Mesendoderm (in vitro differentiated cells): ENCODE measurements at regions not wholly inside any gene's neighbourhood (a gene's known extent, or its start where the extent isn't known, plus 50 kb on each side); places are given as distances from the start of the nearest gene placed in this dataset.

Experiments
- DNase-seq: peaks from one replicate; pipeline ENCODE4 v3.0.0; 2013
- H2AK5ac ChIP-seq: 2 replicates; pipeline ENCODE4 v1.6.1; 2013; ENCODE audit warnings: low read length, inconsistent platforms
- H2BK120ac ChIP-seq: 2 replicates; pipeline ENCODE4 v1.6.1; 2013; ENCODE audit warnings: low read depth, mild to moderate bottlenecking, low read length, moderate library complexity, mixed read lengths
- H2BK15ac ChIP-seq: replicated peaks from 2 replicates; pipeline ENCODE4 v1.6.1; 2013; ENCODE audit warnings: low read depth, mild to moderate bottlenecking, moderate library complexity
- H2BK5ac ChIP-seq: 2 replicates; pipeline ENCODE4 v1.6.1; 2013; ENCODE audit warnings: low read length, inconsistent platforms
- H3K18ac ChIP-seq: 2 replicates; pipeline ENCODE4 v1.6.1; 2013; ENCODE audit warnings: mild to moderate bottlenecking, low read length, mixed read lengths
- H3K23ac ChIP-seq: one replicate; pipeline ENCODE4 v1.6.1; 2013; ENCODE audit warnings: low read length
- H3K27ac ChIP-seq: 2 replicates; pipeline ENCODE4 v1.5.1; 2013; ENCODE audit warnings: low read depth, mild to moderate bottlenecking, inconsistent platforms, low read length, moderate library complexity
- H3K27me3 ChIP-seq: 2 replicates; pipeline ENCODE4 v1.6.1; 2013; ENCODE audit warnings: low read length, control low read depth, mild to moderate bottlenecking, inconsistent platforms; ENCODE audit not compliant: insufficient read depth, poor library complexity
- H3K36me3 ChIP-seq: 2 replicates; pipeline ENCODE4 v1.6.1; 2013; ENCODE audit warnings: low read length, inconsistent platforms; ENCODE audit not compliant: control insufficient read depth, insufficient read depth
- H3K4ac ChIP-seq: one replicate; pipeline ENCODE4 v1.6.1; 2013; ENCODE audit warnings: low read depth, mild to moderate bottlenecking, low read length, moderate library complexity
- H3K4me1 ChIP-seq: 2 replicates; pipeline ENCODE4 v1.6.1; 2013; ENCODE audit warnings: low read depth, low read length, inconsistent platforms; ENCODE audit not compliant: control insufficient read depth
- H3K4me2 ChIP-seq: 2 replicates; pipeline ENCODE4 v1.6.1; 2013; ENCODE audit warnings: low read length
- H3K4me3 ChIP-seq: 2 replicates; pipeline ENCODE4 v1.5.1; 2013; ENCODE audit warnings: mild to moderate bottlenecking, low read length
- H3K56ac ChIP-seq: one replicate; pipeline ENCODE4 v1.6.1; 2013; ENCODE audit warnings: low read length
- H3K79me1 ChIP-seq: 2 replicates; pipeline ENCODE4 v1.6.1; 2013; ENCODE audit warnings: low read length, inconsistent platforms
- H3K79me2 ChIP-seq: 2 replicates; pipeline ENCODE4 v1.6.1; 2013; ENCODE audit warnings: mild to moderate bottlenecking, low read length; ENCODE audit not compliant: control insufficient read depth, insufficient read depth
- H3K9ac ChIP-seq: 2 replicates; pipeline ENCODE4 v1.6.1; 2013; ENCODE audit warnings: low read length, inconsistent platforms
- H4K5ac ChIP-seq: one replicate; pipeline ENCODE4 v1.6.1; 2013; ENCODE audit warnings: low read length
- H4K8ac ChIP-seq: one replicate; pipeline ENCODE4 v1.6.1; 2013; ENCODE audit warnings: low read depth, mild to moderate bottlenecking, control low read depth, low read length, moderate library complexity
- WGBS: extraction: QIAGEN DNeasy Blood & Tissue Kit; methylation state at CpG from one replicate; pipeline ENCODE4 v1.1.7; 2013; ENCODE audit warnings: low lambda C conversion rate, missing lambda C conversion rate; ENCODE audit not compliant: insufficient coverage; ENCODE audit errors: extremely low coverage; 5-methylcytosine and 5-hydroxymethylcytosine counted together

GRCh38 chr12:115730975-115731541 is 546.4 kb downstream of the MED13L start:
- no peaks in the 10 kb centered on the region for H3K4me1 ChIP-seq
- no peak overlapping the region for H3K27ac ChIP-seq
- H3K79me1 ChIP-seq: no peaks in the 10 kb centered on the region
- no peak for DNase-seq
- no CpG with 5 or more reads among the region's 4 CpGs for WGBS
- no peak overlapping the region for H3K4me2 ChIP-seq
- H3K27me3 ChIP-seq: no peaks in the 10 kb centered on the region
- H3K23ac ChIP-seq: no peak overlapping the region
- H2BK15ac ChIP-seq: no peak overlapping the region
- H4K8ac ChIP-seq: no peak overlapping the region
- H2BK5ac ChIP-seq: no peak overlapping the region
- no peak overlapping the region for H3K56ac ChIP-seq
- no peak overlapping the region for H3K18ac ChIP-seq
- no peak overlapping the region for H3K9ac ChIP-seq
- no peak overlapping the region for H4K5ac ChIP-seq
- H3K4me3 ChIP-seq: no peak overlapping the region
- H3K36me3 ChIP-seq: no peaks in the 10 kb centered on the region
- H2BK120ac ChIP-seq: no peak overlapping the region
- no peak overlapping the region for H3K4ac ChIP-seq
- no peak overlapping the region for H2AK5ac ChIP-seq
- H3K79me2 ChIP-seq: no peaks in the 10 kb centered on the region

- no peak overlapping the region for H3K56ac ChIP-seq
- no peak overlapping the region for H3K27ac ChIP-seq
- H4K5ac ChIP-seq: no peak overlapping the region
- H3K79me2 ChIP-seq: no peaks in the 10 kb centered on the region
- no peak overlapping the region for H4K8ac ChIP-seq
- H3K4me3 ChIP-seq: no peak overlapping the region
- no peak overlapping the region for H3K18ac ChIP-seq
- no peaks in the 10 kb centered on the region for H3K79me1 ChIP-seq
- no peak overlapping the region for H2BK5ac ChIP-seq
- H3K4me2 ChIP-seq: no peak overlapping the region
- no peak overlapping the region for H2BK120ac ChIP-seq
- H3K27me3 ChIP-seq: no peaks in the 10 kb centered on the region
- H3K4me1 ChIP-seq: no peaks in the 10 kb centered on the region
- H3K36me3 ChIP-seq: no peaks in the 10 kb centered on the region
- H2AK5ac ChIP-seq: no peak overlapping the region
- H3K9ac ChIP-seq: no peak overlapping the region
- no peak overlapping the region for H2BK15ac ChIP-seq
- no peak overlapping the region for H3K23ac ChIP-seq
- no peak overlapping the region for H3K4ac ChIP-seq
- WGBS: no CpG with 5 or more reads among the region's 5 CpGs
- DNase-seq: no peak
Observed at GRCh38 chr12:115726691-115727090, 550.8 kb downstream of the MED13L start.

GRCh38 chr12:115722181-115722580 is 555.3 kb downstream of the MED13L start:
- Histone ChIP-seq H3K79me1 (no peaks in the 10 kb centered on the region), H3K4me2 (no peak overlapping the region), H3K4me1 (no peaks in the 10 kb centered on the region), H3K27ac (no peak overlapping the region), H3K27me3 (no peaks in the 10 kb centered on the region), H3K79me2 (no peaks in the 10 kb centered on the region), H2AK5ac (no peak overlapping the region), H3K9ac (no peak overlapping the region), H3K4ac (no peak overlapping the region), H4K8ac (no peak overlapping the region), H2BK120ac (no peak overlapping the region), H3K36me3 (no peaks in the 10 kb centered on the region), H4K5ac (no peak overlapping the region), H3K18ac (no peak overlapping the region), H2BK15ac (no peak overlapping the region), H2BK5ac (no peak overlapping the region), H3K4me3 (no peak overlapping the region), H3K23ac (no peak overlapping the region), H3K56ac (no peak overlapping the region)
- no CpG with 5 or more reads among the region's 2 CpGs for WGBS
- no peak for DNase-seq

GRCh38 chr12:115716551-115716950 is 560.9 kb downstream of the MED13L start:
- Histone ChIP-seq H3K9ac (no peak overlapping the region), H2BK120ac (no peak overlapping the region), H3K4ac (no peak overlapping the region), H4K8ac (no peak overlapping the region), H3K4me3 (no peak overlapping the region), H2AK5ac (no peak overlapping the region), H3K4me2 (no peak overlapping the region), H3K56ac (no peak overlapping the region), H3K4me1 (no peaks in the 10 kb centered on the region), H4K5ac (no peak overlapping the region), H3K79me2 (no peaks in the 10 kb centered on the region), H3K23ac (no peak overlapping the region), H2BK15ac (no peak overlapping the region), H3K79me1 (no peaks in the 10 kb centered on the region), H2BK5ac (no peak overlapping the region), H3K27ac (no peak overlapping the region), H3K36me3 (no peaks in the 10 kb centered on the region), H3K18ac (no peak overlapping the region), H3K27me3 (no peaks in the 10 kb centered on the region)
- no peak for DNase-seq
- WGBS: no CpG with 5 or more reads among the region's 4 CpGs

GRCh38 chr12:115712676-115713075 is 564.8 kb downstream of the MED13L start:
- Histone ChIP-seq H4K5ac (no peak overlapping the region), H2BK5ac (no peak overlapping the region), H3K4me1 (no peaks in the 10 kb centered on the region), H3K4ac (no peak overlapping the region), H3K18ac (no peak overlapping the region), H2BK15ac (no peak overlapping the region), H2BK120ac (no peak overlapping the region), H3K36me3 (no peaks in the 10 kb centered on the region), H4K8ac (no peak overlapping the region), H2AK5ac (no peak overlapping the region), H3K79me1 (no peaks in the 10 kb centered on the region), H3K27me3 (no peaks in the 10 kb centered on the region), H3K56ac (no peak overlapping the region), H3K9ac (no peak overlapping the region), H3K27ac (no peak overlapping the region), H3K4me2 (no peak overlapping the region), H3K4me3 (no peak overlapping the region), H3K79me2 (no peaks in the 10 kb centered on the region), H3K23ac (no peak overlapping the region)
- WGBS: no CpG with 5 or more reads among the region's 3 CpGs
- no peak for DNase-seq

DNA sequence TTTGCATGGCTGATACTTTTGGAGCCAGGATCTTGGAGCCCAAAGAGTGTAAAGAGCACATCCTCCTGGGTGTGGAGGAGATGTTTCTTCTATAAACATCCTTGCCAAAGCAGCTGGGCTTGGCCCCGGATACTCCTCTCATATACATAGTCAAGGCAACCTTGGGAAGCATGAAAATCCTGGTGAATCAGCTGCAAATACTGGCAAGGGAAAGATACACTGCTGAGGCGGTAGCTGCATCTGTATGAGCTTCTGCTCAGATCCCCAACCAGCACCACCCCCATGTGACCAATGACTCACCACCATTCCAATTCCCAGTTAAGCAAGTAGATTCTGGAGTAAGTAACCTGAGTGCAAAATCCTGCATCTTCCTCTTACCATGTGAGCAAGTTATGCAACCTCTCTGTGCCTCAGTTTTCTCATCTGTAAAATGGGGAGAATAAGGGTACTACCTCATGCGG is 567.4 kb downstream of the MED13L start:
- no peak overlapping the region for H3K9ac ChIP-seq
- no peak overlapping the region for H3K27ac ChIP-seq

More for the DNA sequence above, 567.4 kb downstream of the MED13L start:
- Histone ChIP-seq H3K56ac (no peak overlapping the region), H3K18ac (no peak overlapping the region), H2BK5ac (no peak overlapping the region), H3K4me3 (no peak overlapping the region), H2AK5ac (no peak overlapping the region), H4K5ac (no peak overlapping the region), H3K27me3 (no peaks in the 10 kb centered on the region), H3K23ac (no peak overlapping the region), H3K79me1 (no peaks in the 10 kb centered on the region), H2BK120ac (no peak overlapping the region), H3K36me3 (no peaks in the 10 kb centered on the region), H4K8ac (no peak overlapping the region), H2BK15ac (no peak overlapping the region), H3K4me1 (no peaks in the 10 kb centered on the region), H3K79me2 (no peaks in the 10 kb centered on the region), H3K4me2 (no peak overlapping the region), H3K4ac (no peak overlapping the region)
- peak; percentile 59 for DNase-seq
- WGBS: no CpG with 5 or more reads among the region's 3 CpGs
